GM12865 (cell line): ENCODE measurements at regions not wholly inside any gene's neighbourhood (a gene's known extent, or its start where the extent isn't known, plus 50 kb on each side); places are given as distances from the start of the nearest gene placed in this dataset.

Experiments used
- DNase-seq: peaks from one replicate; pipeline ENCODE4 v3.0.0; 2010; ENCODE audit warnings: low read depth
- H3K4me3 ChIP-seq: 2 replicates; pipeline ENCODE4 v1.5.1; 2011; ENCODE audit warnings: mild to moderate bottlenecking, low read depth, low read length, control low read depth
- CTCF ChIP-seq: IDR thresholded peaks from 2 replicates; pipeline ENCODE4 v1.5.1; 2011; ENCODE audit warnings: low read length, control low read depth, low read depth, inconsistent platforms; ENCODE audit not compliant: insufficient read depth; ENCODE audit errors: missing control alignments

- TF ChIP-seq CTCF = no peak
- H3K4me3 ChIP-seq = no peak overlapping the region
- DNase-seq = no peak
These were observed 77.7 kb downstream of the BMP2 start for GRCh38 chr20:6845141-6845540.

- no peak overlapping the region for H3K4me3 ChIP-seq
- DNase-seq = no peak
- no peak for TF ChIP-seq CTCF
These were observed 80.6 kb downstream of the BMP2 start for GRCh38 chr20:6848041-6848440.

- H3K4me3 ChIP-seq = no peak overlapping the region
- no peak for DNase-seq
- no peak for TF ChIP-seq CTCF
These were observed 81.5 kb downstream of the BMP2 start for GRCh38 chr20:6848992-6849391.

GRCh38 chr20:6851136-6851535 is 83.7 kb downstream of the BMP2 start:
- H3K4me3 ChIP-seq = no peak overlapping the region
- DNase-seq = no peak
- TF ChIP-seq CTCF = no peak

- TF ChIP-seq CTCF = no peak
- DNase-seq = no peak
- H3K4me3 ChIP-seq = no peak overlapping the region
These were observed 85.0 kb downstream of the BMP2 start for GRCh38 chr20:6852478-6852877.

- H3K4me3 ChIP-seq = no peak overlapping the region
- TF ChIP-seq CTCF = no peak
- no peak for DNase-seq
These were observed 87.6 kb downstream of the BMP2 start for GRCh38 chr20:6855104-6855503.

- no peak for TF ChIP-seq CTCF
- DNase-seq = no peak
These were observed 88.3 kb downstream of the BMP2 start for GRCh38 chr20:6855796-6856195.

More at GRCh38 chr20:6855796-6856195, 88.3 kb downstream of the BMP2 start:
- H3K4me3 ChIP-seq = no peak overlapping the region
